Liver (tissue), 8 donors: ENCODE measurements at regions not wholly inside any gene's neighbourhood (a gene's known extent, or its start where the extent isn't known, plus 50 kb on each side); places are given as distances from the start of the nearest gene placed in this dataset.
"Not testable (repeated sequence)": the region's sequence is repeated elsewhere in the genome, so short reads cannot be mapped to it uniquely, and the experiment has no call there.

Experiments
- DNase-seq: peaks from one replicate; pipeline ENCODE4 v3.0.0-alpha.2; 2017; ENCODE audit warnings: low spot score
- H3K27ac ChIP-seq, 2 donors: one replicate each; pipeline ENCODE4 v1.7.0; 2013; ENCODE audit warnings: inconsistent platforms in 2 of 2, low read length in 2 of 2, control low read depth in 1 of 2, low read depth in 1 of 2, mild to moderate bottlenecking in 1 of 2
- H3K27me3 ChIP-seq, 4 donors: one replicate each; pipeline versions ENCODE4 v1.6.1 to v1.7.0; 2013; ENCODE audit warnings: low read length in 3 of 4, inconsistent platforms in 1 of 4, mild to moderate bottlenecking in 1 of 4, moderate library complexity in 1 of 4; ENCODE audit not compliant: control insufficient read depth in 4 of 4, insufficient read depth in 4 of 4
- H3K36me3 ChIP-seq, 4 donors: one replicate each; pipeline versions ENCODE4 v1.6.1 to v1.7.0; 2013; ENCODE audit warnings: low read length in 3 of 4, mild to moderate bottlenecking in 3 of 4, low read depth in 1 of 4, moderate library complexity in 1 of 4; ENCODE audit not compliant: control insufficient read depth in 4 of 4, insufficient read depth in 3 of 4
- H3K4me1 ChIP-seq, 4 donors: one replicate each; pipeline versions ENCODE4 v1.6.1 to v1.7.0; 2013; ENCODE audit warnings: low read length in 3 of 4, mild to moderate bottlenecking in 3 of 4, moderate library complexity in 1 of 4; ENCODE audit not compliant: control insufficient read depth in 4 of 4, insufficient read depth in 4 of 4
- H3K4me3 ChIP-seq, 3 donors: one replicate each; pipeline versions ENCODE4 v1.6.1 to v1.7.0; 2013; ENCODE audit warnings: low read length in 3 of 3, control low read depth in 1 of 3, low read depth in 1 of 3, mild to moderate bottlenecking in 1 of 3
- H3K9ac ChIP-seq, 2 donors: one replicate each; pipeline ENCODE4 v1.7.0; 2013; ENCODE audit warnings: low read length in 2 of 2, mild to moderate bottlenecking in 2 of 2, moderate library complexity in 2 of 2, control low read depth in 1 of 2, low read depth in 1 of 2
- H3K9me3 ChIP-seq, 4 donors: one replicate each; pipeline versions ENCODE4 v1.6.1 to v1.7.0; 2013; ENCODE audit warnings: low read length in 3 of 4; ENCODE audit not compliant: control insufficient read depth in 4 of 4
- EGR1 ChIP-seq, 2 donors: IDR thresholded peaks; 2 replicates each; pipeline ENCODE4 v1.6.1; 2016 to 2018; ENCODE audit warnings: antibody characterized with exemption in 2 of 2, low read depth in 2 of 2
- FOXA1 ChIP-seq: IDR thresholded peaks from 2 replicates; pipeline ENCODE4 v1.6.1; 2016; ENCODE audit warnings: antibody characterized with exemption
- FOXA2 ChIP-seq: IDR thresholded peaks from 2 replicates; pipeline ENCODE4 v1.6.1; 2016; ENCODE audit warnings: antibody characterized with exemption
- HNF4A ChIP-seq, 2 donors: conservative IDR thresholded peaks; 2 replicates each; pipeline ENCODE4 v1.6.1; 2016; ENCODE audit warnings: antibody characterized with exemption in 2 of 2, mild to moderate bottlenecking in 2 of 2
- JUND ChIP-seq, 2 donors: IDR thresholded peaks; 2 replicates each; pipeline ENCODE4 v1.6.1; 2016; ENCODE audit warnings: antibody characterized with exemption in 2 of 2
- NR2F2 ChIP-seq: IDR thresholded peaks from 2 replicates; pipeline ENCODE4 v1.6.1; 2016; ENCODE audit warnings: antibody characterized with exemption
- RAD21 ChIP-seq, 2 donors: IDR thresholded peaks; 2 replicates each; pipeline ENCODE4 v1.6.1; 2016; ENCODE audit warnings: antibody characterized with exemption in 2 of 2, mild to moderate bottlenecking in 2 of 2
- RXRA ChIP-seq, 2 donors: IDR thresholded peaks; 2 replicates each; pipeline ENCODE4 v1.6.1; 2017 to 2018; ENCODE audit warnings: antibody characterized with exemption in 2 of 2, mild to moderate bottlenecking in 1 of 2
- YY1 ChIP-seq: IDR thresholded peaks from 2 replicates; pipeline ENCODE4 v1.6.1; 2016; ENCODE audit warnings: antibody characterized with exemption, mild to moderate bottlenecking
- WGBS: extraction: QIAGEN DNeasy Blood & Tissue Kit; methylation state at CpG from one replicate; pipeline ENCODE4 v1.1.7; 2013; 5-methylcytosine and 5-hydroxymethylcytosine counted together
- TF ChIP-seq, protein P1 (sequence below): IDR thresholded peaks from 2 replicates; pipeline ENCODE4 v1.6.1; 2016; ENCODE audit warnings: antibody characterized with exemption
- TF ChIP-seq, protein P2 (sequence below): IDR thresholded peaks from 2 replicates; pipeline ENCODE4 v1.6.1; 2016; ENCODE audit warnings: antibody characterized with exemption, mild to moderate bottlenecking
- TF ChIP-seq, protein P3 (sequence below): fragments of 150-350 bp; IDR thresholded peaks from 2 replicates; pipeline ENCODE4 v1.5.1; 2017; ENCODE audit warnings: improper control_type of control experiment, low read depth, low read length; ENCODE audit not compliant: missing input control
- TF ChIP-seq, protein P4 (sequence below): IDR thresholded peaks from 2 replicates; pipeline ENCODE4 v1.6.1; 2016; ENCODE audit warnings: antibody characterized with exemption
- donor health status: healthy.
- donor health status: healthy.
- donor health status: healthy.
- donor health status: healthy.
- donor health status: healthy.

DNA sequence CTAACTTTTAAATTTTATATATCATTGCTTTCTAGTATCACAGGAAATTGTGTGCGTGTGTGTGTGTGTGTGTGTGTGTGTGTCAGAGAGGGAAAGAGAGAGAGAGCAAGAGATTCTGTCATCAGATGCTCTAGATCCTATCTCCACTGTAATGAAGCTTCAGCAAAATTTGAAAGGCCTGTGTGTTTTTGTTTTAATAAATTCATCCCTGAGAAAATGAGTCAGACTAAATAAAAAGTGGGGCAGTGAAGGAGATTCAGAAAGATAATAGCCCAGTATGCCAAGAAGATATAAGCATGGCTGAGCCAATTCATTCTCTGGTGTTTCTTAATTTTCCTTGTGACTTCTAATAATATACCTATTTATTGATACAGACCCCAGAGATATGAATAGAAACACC, 184.2 kb upstream of the TMEM196 start:
- DNase-seq, result no peak
- no peak overlapping the region for H3K9ac ChIP-seq
- H3K27me3 ChIP-seq, result no peaks in the 10 kb centered on the region
- 72% methylated on average over 1 of the region's 1 CpG for WGBS
- TF ChIP-seq, protein P1, sequence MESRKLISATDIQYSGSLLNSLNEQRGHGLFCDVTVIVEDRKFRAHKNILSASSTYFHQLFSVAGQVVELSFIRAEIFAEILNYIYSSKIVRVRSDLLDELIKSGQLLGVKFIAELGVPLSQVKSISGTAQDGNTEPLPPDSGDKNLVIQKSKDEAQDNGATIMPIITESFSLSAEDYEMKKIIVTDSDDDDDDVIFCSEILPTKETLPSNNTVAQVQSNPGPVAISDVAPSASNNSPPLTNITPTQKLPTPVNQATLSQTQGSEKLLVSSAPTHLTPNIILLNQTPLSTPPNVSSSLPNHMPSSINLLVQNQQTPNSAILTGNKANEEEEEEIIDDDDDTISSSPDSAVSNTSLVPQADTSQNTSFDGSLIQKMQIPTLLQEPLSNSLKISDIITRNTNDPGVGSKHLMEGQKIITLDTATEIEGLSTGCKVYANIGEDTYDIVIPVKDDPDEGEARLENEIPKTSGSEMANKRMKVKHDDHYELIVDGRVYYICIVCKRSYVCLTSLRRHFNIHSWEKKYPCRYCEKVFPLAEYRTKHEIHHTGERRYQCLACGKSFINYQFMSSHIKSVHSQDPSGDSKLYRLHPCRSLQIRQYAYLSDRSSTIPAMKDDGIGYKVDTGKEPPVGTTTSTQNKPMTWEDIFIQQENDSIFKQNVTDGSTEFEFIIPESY, result no peak
- TF ChIP-seq RAD21 (IDR thresholded peaks at IDR 0.05) (no peak), FOXA2 (no peak), YY1 (no peak), NR2F2 (no peak), RXRA (IDR thresholded peaks at IDR 0.05) (no peak), JUND (IDR thresholded peaks at IDR 0.05) (no peak), FOXA1 (no peak), EGR1 (IDR thresholded peaks at IDR 0.05; ENCODE audit: low read depth in 2 of 2) (no peak), HNF4A (conservative IDR thresholded peaks at IDR 0.05) (no peak)
- TF ChIP-seq, protein P2, sequence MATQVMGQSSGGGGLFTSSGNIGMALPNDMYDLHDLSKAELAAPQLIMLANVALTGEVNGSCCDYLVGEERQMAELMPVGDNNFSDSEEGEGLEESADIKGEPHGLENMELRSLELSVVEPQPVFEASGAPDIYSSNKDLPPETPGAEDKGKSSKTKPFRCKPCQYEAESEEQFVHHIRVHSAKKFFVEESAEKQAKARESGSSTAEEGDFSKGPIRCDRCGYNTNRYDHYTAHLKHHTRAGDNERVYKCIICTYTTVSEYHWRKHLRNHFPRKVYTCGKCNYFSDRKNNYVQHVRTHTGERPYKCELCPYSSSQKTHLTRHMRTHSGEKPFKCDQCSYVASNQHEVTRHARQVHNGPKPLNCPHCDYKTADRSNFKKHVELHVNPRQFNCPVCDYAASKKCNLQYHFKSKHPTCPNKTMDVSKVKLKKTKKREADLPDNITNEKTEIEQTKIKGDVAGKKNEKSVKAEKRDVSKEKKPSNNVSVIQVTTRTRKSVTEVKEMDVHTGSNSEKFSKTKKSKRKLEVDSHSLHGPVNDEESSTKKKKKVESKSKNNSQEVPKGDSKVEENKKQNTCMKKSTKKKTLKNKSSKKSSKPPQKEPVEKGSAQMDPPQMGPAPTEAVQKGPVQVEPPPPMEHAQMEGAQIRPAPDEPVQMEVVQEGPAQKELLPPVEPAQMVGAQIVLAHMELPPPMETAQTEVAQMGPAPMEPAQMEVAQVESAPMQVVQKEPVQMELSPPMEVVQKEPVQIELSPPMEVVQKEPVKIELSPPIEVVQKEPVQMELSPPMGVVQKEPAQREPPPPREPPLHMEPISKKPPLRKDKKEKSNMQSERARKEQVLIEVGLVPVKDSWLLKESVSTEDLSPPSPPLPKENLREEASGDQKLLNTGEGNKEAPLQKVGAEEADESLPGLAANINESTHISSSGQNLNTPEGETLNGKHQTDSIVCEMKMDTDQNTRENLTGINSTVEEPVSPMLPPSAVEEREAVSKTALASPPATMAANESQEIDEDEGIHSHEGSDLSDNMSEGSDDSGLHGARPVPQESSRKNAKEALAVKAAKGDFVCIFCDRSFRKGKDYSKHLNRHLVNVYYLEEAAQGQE, result no peak
- TF ChIP-seq, protein P3, sequence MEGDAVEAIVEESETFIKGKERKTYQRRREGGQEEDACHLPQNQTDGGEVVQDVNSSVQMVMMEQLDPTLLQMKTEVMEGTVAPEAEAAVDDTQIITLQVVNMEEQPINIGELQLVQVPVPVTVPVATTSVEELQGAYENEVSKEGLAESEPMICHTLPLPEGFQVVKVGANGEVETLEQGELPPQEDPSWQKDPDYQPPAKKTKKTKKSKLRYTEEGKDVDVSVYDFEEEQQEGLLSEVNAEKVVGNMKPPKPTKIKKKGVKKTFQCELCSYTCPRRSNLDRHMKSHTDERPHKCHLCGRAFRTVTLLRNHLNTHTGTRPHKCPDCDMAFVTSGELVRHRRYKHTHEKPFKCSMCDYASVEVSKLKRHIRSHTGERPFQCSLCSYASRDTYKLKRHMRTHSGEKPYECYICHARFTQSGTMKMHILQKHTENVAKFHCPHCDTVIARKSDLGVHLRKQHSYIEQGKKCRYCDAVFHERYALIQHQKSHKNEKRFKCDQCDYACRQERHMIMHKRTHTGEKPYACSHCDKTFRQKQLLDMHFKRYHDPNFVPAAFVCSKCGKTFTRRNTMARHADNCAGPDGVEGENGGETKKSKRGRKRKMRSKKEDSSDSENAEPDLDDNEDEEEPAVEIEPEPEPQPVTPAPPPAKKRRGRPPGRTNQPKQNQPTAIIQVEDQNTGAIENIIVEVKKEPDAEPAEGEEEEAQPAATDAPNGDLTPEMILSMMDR, result no peak
- TF ChIP-seq, protein P4, sequence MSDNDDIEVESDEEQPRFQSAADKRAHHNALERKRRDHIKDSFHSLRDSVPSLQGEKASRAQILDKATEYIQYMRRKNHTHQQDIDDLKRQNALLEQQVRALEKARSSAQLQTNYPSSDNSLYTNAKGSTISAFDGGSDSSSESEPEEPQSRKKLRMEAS, result no peak
- H3K36me3 ChIP-seq, result no peaks in the 10 kb centered on the region
- no peak overlapping the region for H3K4me3 ChIP-seq
- no peaks in the 10 kb centered on the region for H3K4me1 ChIP-seq
- H3K9me3 ChIP-seq, result peaks cover 0 to 2% (median under 1%) of the 10 kb centered on the region in 4 donors
- no peak overlapping the region for H3K27ac ChIP-seq

DNA sequence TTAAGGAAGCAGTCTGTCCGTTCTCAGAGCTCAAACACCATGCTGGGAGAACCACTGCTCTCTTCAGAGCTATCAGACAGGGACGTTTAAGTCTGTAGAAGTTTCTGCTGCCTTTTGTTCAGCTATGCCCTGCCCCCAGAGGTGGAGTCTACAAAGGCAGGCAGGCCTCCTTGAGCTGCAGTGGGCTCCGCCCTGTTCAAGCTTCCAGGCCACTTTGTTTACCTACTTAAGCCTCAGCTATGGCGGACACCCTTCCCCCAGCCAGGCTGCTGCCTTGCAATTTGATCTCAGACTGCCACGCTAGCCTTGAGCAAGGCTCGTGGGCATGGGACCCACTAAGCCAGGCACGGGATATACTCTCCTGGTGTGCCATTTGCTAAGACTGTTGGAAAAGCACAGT, 180.7 kb upstream of the TMEM196 start:
- H3K36me3 ChIP-seq, H3K27ac ChIP-seq, H3K4me1 ChIP-seq, H3K27me3 ChIP-seq, H3K9ac ChIP-seq, H3K4me3 ChIP-seq, H3K9me3 ChIP-seq, DNase-seq: not testable (repeated sequence)
- 59% methylated on average over 7 of the region's 7 CpGs for WGBS

DNA sequence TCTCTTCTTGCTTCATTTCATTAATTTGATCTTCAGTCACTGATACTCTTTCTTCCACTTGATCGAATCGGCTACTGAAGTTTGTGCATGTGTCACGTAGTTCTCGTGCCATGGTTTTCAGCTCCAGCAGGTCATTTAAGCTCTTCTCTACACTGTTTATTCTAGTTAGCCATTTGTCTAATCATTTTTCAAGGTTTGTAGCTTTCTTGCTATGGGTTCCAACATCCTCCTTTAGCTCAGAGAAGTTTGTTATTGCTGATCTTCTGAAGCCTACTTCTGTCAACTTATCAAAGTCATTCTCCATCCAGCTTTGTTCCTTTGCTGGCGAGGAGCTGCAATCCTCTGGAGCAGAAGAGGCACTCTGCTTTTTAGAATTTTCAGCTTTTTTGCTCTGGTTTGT, 180.0 kb upstream of the TMEM196 start:
- DNase-seq, H3K27me3 ChIP-seq, H3K4me3 ChIP-seq, H3K4me1 ChIP-seq, H3K9ac ChIP-seq, H3K9me3 ChIP-seq, H3K27ac ChIP-seq, H3K36me3 ChIP-seq: not testable (repeated sequence)
- 89% methylated on average over 5 of the region's 5 CpGs for WGBS
